ENCODE measurements at regions not wholly inside any gene's neighbourhood (a gene's known extent, or its start where the extent isn't known, plus 50 kb on each side); places are given as distances from the start of the nearest gene placed in this dataset.

- no peaks in the 10 kb centered on the region for H3K27me3 Mint-ChIP-seq (ENCODE audit: low read depth)
- Histone ChIP-seq H3K79me1 (ENCODE audit: insufficient read depth, low read depth, low read length, poor library complexity, severe bottlenecking) (no peaks in the 10 kb centered on the region), H2BK120ac (ENCODE audit: low read depth, low read length, poor library complexity, severe bottlenecking) (no peak overlapping the region), H4K8ac (replicated peaks; ENCODE audit: insufficient read length, low read depth, low read length) (no peak overlapping the region), H3K23me2 (ENCODE audit: insufficient read length, low read depth, low read length, poor library complexity, severe bottlenecking) (no peaks in the 10 kb centered on the region), H3K4me2 (ENCODE audit: insufficient read depth, insufficient read length, low read length) (no peak overlapping the region), H2AK5ac (ENCODE audit: insufficient read length, low read length) (no peak overlapping the region), H3K14ac (ENCODE audit: insufficient read depth, low read length) (no peak overlapping the region), H3K4ac (ENCODE audit: low read depth, low read length) (no peak overlapping the region), H2AFZ (ENCODE audit: low read length) (no peak overlapping the region), H3K79me2 (ENCODE audit: insufficient read depth, low read length) (no peaks in the 10 kb centered on the region), H3K27me3 (ENCODE audit: insufficient read depth, low read length) (no peaks in the 10 kb centered on the region), H2BK12ac (ENCODE audit: insufficient read length, low read depth, low read length) (no peak overlapping the region), H3K18ac (ENCODE audit: insufficient read length, low read depth, low read length) (no peak overlapping the region), H3K9ac (ENCODE audit: extremely low read depth, insufficient read length, low read length) (no peak overlapping the region), H4K5ac (ENCODE audit: insufficient read length, low read depth, low read length) (no peak overlapping the region), H2BK15ac (ENCODE audit: low read depth, low read length) (no peak overlapping the region), H3K23ac (ENCODE audit: insufficient read length, low read depth, low read length) (no peak overlapping the region), H3K56ac (ENCODE audit: insufficient read length, low read depth, low read length) (no peak overlapping the region), H3K9me3 (ENCODE audit: control insufficient read depth, low read depth, low read length) (no peaks in the 10 kb centered on the region), H3K4me1 (ENCODE audit: insufficient read depth, low read length) (no peaks in the 10 kb centered on the region), H3T11ph (ENCODE audit: low read length) (no peak overlapping the region), H4K20me1 (ENCODE audit: control insufficient read depth, insufficient read depth, insufficient read length) (no peaks in the 10 kb centered on the region), H2BK20ac (ENCODE audit: low read depth, low read length, poor library complexity, severe bottlenecking) (no peak overlapping the region), H2BK5ac (ENCODE audit: insufficient read length, low read length) (no peak overlapping the region), H3K27ac (ENCODE audit: insufficient read length, low read depth, low read length) (no peak overlapping the region), H4K91ac (ENCODE audit: insufficient read length, low read depth, low read length) (no peak overlapping the region)
- no peak for DNase-seq
- no peaks in the 10 kb centered on the region for H3K36me3 Mint-ChIP-seq (ENCODE audit: insufficient read depth in 1 of 3, low read depth in 3 of 3)
- WGBS (ENCODE audit: extremely low coverage, insufficient read length, low lambda C conversion rate), result no CpG with 5 or more reads among the region's 10 CpGs
- TF ChIP-seq CTCF (conservative IDR thresholded peaks at IDR 0.05), result no peak
- H3K27ac Mint-ChIP-seq, result no peak overlapping the region
- no peaks in the 10 kb centered on the region for H3K9me3 Mint-ChIP-seq
- no peak overlapping the region for H3K4me3 Mint-ChIP-seq
- no peaks in the 10 kb centered on the region for H3K4me1 Mint-ChIP-seq
These were observed 128.1 kb upstream of the ACBD5 start for GRCh38 chr10:27368706-27369105.
